Breast epithelium (tissue), 4 donors: ENCODE measurements at regions not wholly inside any gene's neighbourhood (a gene's known extent, or its start where the extent isn't known, plus 50 kb on each side); places are given as distances from the start of the nearest gene placed in this dataset.

Experiments
- DNase-seq, 2 donors: peaks; one replicate each; pipeline ENCODE4 v3.0.0-alpha.2; 2019; ENCODE audit warnings: low spot score in 2 of 2
- H3K27ac ChIP-seq, 2 donors: fragments of 200-600 bp; sonication (generic) in 1 of 2; one replicate each; pipeline ENCODE4 v1.5.1; 2016 to 2019; ENCODE audit warnings: mild to moderate bottlenecking in 1 of 2
- H3K27me3 ChIP-seq, 2 donors: fragments of 200-600 bp; sonication (generic) in 1 of 2; one replicate each; pipeline versions ENCODE4 v1.5.1 to v1.6.0; 2017 to 2019; ENCODE audit warnings: control low read depth in 1 of 2, mild to moderate bottlenecking in 1 of 2
- H3K36me3 ChIP-seq: fragments of 200-600 bp; one replicate; pipeline ENCODE4 v1.5.1; 2019
- H3K4me1 ChIP-seq, 2 donors: fragments of 200-600 bp; sonication (generic); one replicate each; pipeline ENCODE4 v1.5.1; 2016 to 2019; ENCODE audit warnings: control low read depth in 1 of 2
- H3K4me3 ChIP-seq, 3 donors: fragments of 200-600 bp; sonication (generic); 1 replicate in 2 of 3; 2 replicates in 1 of 3; pipeline ENCODE4 v1.5.1; 2016 to 2019; ENCODE audit warnings: mild to moderate bottlenecking in 3 of 3, moderate library complexity in 2 of 3
- H3K9me3 ChIP-seq, 2 donors: fragments of 200-600 bp; sonication (generic) in 1 of 2; one replicate each; pipeline ENCODE4 v1.5.1; 2016 to 2019; ENCODE audit warnings: control low read depth in 1 of 2
- POLR2A ChIP-seq: fragments of 450-650 bp; IDR thresholded peaks from one replicate; pipeline ENCODE4 v1.6.1; 2016; ENCODE audit warnings: antibody characterized with exemption, mild to moderate bottlenecking, moderate library complexity
- POLR2AphosphoS5 ChIP-seq, 3 donors: sonication (generic); formaldehyde crosslinking; IDR thresholded peaks; one replicate each; pipeline ENCODE4 v1.6.1; 2017; ENCODE audit warnings: antibody characterized with exemption in 3 of 3
- intact Hi-C: fragments of 100-400 bp; cut with DNase I; formaldehyde crosslinking; loops from one replicate; pipeline ENCODE4 v1.15.1; 2023; ENCODE audit warnings: low total_unique reads
- TF ChIP-seq, protein P1 (sequence below), 3 donors: fragments of 450-650 bp; IDR thresholded peaks; one replicate each; pipeline ENCODE4 v1.5.1; 2016 to 2017; ENCODE audit warnings: antibody characterized with exemption in 3 of 3, mild to moderate bottlenecking in 3 of 3, moderate library complexity in 3 of 3

DNA sequence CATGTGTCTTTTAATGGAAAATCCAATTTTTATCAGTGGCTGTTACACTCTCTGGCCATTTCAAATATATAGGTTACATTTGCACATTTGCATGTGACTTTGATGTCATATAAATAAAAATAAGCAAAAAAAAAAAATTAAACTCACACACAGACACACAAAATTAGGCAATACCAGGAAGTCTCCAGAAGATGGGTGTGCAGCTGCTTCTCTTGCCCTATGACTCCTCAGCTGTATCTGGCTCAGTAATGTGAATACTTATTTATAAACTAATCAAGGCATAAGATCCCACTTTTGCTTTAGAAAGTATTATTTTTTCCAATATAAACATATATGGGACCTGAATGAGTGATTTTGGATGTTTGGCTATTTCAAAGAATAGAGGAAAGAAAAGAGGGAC is 461.1 kb downstream of the LRIG3 start:
- no peak overlapping the region for H3K4me3 ChIP-seq
- intact Hi-C loops: no loop called here

DNA sequence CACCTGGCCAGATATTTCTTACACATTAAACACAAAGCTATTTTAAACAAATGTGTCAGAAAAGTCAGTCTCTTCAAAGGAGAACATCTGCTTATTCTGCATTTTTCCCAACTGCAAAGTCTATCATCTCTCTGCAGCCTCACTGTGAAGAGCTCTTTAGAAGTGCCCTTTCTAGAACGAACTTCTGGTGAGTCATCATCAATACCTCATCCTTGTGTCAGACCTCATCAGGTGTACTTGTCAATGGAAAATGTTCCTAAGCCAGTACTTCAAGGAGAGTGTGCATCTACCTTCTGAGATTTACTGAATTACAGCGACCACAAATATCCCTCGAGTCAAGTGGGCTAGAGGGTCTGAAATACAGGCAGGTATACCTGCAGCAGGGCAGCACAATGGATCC is 457.3 kb downstream of the LRIG3 start:
- no peak for TF ChIP-seq POLR2AphosphoS5 (IDR thresholded peaks at IDR 0.05)
- TF ChIP-seq POLR2A: no peak
- TF ChIP-seq, protein P1, sequence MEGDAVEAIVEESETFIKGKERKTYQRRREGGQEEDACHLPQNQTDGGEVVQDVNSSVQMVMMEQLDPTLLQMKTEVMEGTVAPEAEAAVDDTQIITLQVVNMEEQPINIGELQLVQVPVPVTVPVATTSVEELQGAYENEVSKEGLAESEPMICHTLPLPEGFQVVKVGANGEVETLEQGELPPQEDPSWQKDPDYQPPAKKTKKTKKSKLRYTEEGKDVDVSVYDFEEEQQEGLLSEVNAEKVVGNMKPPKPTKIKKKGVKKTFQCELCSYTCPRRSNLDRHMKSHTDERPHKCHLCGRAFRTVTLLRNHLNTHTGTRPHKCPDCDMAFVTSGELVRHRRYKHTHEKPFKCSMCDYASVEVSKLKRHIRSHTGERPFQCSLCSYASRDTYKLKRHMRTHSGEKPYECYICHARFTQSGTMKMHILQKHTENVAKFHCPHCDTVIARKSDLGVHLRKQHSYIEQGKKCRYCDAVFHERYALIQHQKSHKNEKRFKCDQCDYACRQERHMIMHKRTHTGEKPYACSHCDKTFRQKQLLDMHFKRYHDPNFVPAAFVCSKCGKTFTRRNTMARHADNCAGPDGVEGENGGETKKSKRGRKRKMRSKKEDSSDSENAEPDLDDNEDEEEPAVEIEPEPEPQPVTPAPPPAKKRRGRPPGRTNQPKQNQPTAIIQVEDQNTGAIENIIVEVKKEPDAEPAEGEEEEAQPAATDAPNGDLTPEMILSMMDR (IDR thresholded peaks at IDR 0.05): no peak
- no peak overlapping the region for H3K27ac ChIP-seq
- no peaks in the 10 kb centered on the region for H3K4me1 ChIP-seq
- H3K4me3 ChIP-seq: no peak overlapping the region
- DNase-seq: no peak
- peaks cover 10 to 15% of the 10 kb centered on the region in 2 donors for H3K9me3 ChIP-seq
- H3K36me3 ChIP-seq: no peaks in the 10 kb centered on the region
- H3K27me3 ChIP-seq: no peaks in the 10 kb centered on the region
- intact Hi-C loops: no loop called here

More for the DNA sequence above, 461.1 kb downstream of the LRIG3 start:
- H3K9me3 ChIP-seq: no peaks in the 10 kb centered on the region
- H3K36me3 ChIP-seq: no peaks in the 10 kb centered on the region
- TF ChIP-seq POLR2AphosphoS5 (IDR thresholded peaks at IDR 0.05) (no peak), POLR2A (no peak)
- TF ChIP-seq, protein P1 (IDR thresholded peaks at IDR 0.05): no peak
- no peaks in the 10 kb centered on the region for H3K27me3 ChIP-seq
- H3K27ac ChIP-seq: no peak overlapping the region
- H3K4me1 ChIP-seq: no peaks in the 10 kb centered on the region
- no peak for DNase-seq

DNA sequence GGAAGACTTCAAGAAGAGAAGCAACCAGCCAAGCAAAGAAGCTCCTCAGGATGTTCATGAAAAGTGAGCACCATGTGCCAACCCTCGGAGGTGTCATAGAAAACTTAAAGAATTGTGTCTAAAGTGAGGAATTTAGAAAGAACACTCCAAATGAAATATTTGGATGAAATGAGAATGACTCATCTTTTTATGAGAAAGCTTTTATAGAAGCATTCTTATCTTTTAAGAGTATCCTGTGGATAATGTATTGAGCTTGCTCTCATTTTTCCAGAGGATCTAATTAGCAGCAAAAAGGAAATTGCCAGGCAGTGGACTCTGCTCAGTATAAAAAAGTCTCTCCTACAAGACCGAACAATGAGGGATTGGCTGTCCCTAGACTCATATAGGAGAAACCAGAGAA is 454.9 kb downstream of the LRIG3 start:
- H3K9me3 ChIP-seq: peaks cover 10 to 19% of the 10 kb centered on the region in 2 donors
- DNase-seq: no peak
- no peaks in the 10 kb centered on the region for H3K4me1 ChIP-seq
- TF ChIP-seq, protein P1 (IDR thresholded peaks at IDR 0.05): no peak
- TF ChIP-seq POLR2AphosphoS5 (IDR thresholded peaks at IDR 0.05): no peak
- no peak for TF ChIP-seq POLR2A
- no peak overlapping the region for H3K27ac ChIP-seq
- H3K36me3 ChIP-seq: no peaks in the 10 kb centered on the region
- no peak overlapping the region for H3K4me3 ChIP-seq
- intact Hi-C loops: no loop called here
- H3K27me3 ChIP-seq: no peaks in the 10 kb centered on the region

DNA sequence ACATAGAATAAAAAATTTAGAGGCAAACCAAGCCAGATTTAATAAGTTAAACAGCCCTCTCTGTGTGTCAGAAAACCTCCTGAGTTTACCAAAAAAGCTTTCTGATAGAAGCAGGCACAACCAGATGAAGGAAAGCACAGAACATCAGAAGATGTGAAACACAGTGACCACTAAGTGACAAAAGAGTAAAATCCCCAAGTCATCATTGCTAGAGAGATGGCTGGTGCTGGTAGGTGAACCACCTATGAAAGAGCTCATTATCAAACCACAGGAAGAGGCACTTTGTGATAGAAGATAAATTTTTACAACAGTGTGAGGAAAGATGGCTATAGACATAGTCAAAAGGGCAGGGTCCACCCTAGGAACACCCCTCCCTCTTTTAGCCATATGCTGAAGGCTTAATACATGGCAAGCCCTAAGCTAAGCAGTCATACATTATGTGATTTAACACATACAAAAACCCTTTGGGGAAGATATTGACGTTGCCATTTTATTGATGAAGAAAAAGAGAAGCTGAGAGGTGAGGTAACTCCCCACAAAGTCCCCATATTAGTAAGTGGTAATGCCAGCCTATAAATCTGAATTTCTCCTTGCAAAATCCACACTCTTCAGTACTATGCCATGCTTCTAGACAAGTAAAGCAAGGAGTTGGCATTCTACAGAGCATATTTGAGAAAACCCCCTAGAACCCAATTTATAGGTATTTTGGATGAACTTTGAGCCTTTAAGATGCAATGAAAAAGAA is 449.9 kb downstream of the LRIG3 start:
- Histone ChIP-seq H3K27ac (no peak overlapping the region), H3K4me3 (no peak overlapping the region), H3K9me3 (peaks cover 10 to 19% of the 10 kb centered on the region in 2 donors), H3K36me3 (no peaks in the 10 kb centered on the region), H3K4me1 (no peaks in the 10 kb centered on the region), H3K27me3 (no peaks in the 10 kb centered on the region)
- TF ChIP-seq, protein P1 (IDR thresholded peaks at IDR 0.05): no peak
- TF ChIP-seq POLR2A: no peak
- TF ChIP-seq POLR2AphosphoS5 (IDR thresholded peaks at IDR 0.05): no peak
- DNase-seq: no peak
- intact Hi-C loops: no loop called here

DNA sequence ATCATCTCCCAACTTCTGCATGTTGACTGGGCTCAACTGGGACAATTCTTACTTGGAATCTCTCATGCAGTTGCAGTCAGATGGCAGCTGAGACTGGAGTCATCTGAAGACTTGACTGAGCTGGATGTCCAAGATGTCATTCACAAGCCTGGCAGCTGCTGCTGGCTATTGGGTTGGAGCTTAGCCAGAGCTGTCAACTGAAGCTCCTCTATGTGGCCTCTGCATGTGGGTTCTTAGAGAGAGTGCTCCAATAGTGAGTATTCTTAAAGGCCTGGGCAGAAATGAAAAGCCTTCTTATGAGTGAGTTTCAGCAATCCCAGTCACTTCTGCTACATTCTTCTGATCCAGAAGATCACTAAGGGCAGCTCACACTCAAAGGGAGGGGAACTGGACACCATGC is 440.9 kb downstream of the LRIG3 start:
- H3K4me1 ChIP-seq: no peaks in the 10 kb centered on the region
- no peak overlapping the region for H3K4me3 ChIP-seq
- no peaks in the 10 kb centered on the region for H3K9me3 ChIP-seq
- DNase-seq: no peak
- H3K27ac ChIP-seq: no peak overlapping the region
- TF ChIP-seq, protein P1 (IDR thresholded peaks at IDR 0.05): no peak
- TF ChIP-seq POLR2AphosphoS5 (IDR thresholded peaks at IDR 0.05) (no peak), POLR2A (no peak)
- H3K36me3 ChIP-seq: no peaks in the 10 kb centered on the region
- H3K27me3 ChIP-seq: no peaks in the 10 kb centered on the region
- intact Hi-C loops: no loop called here
